LNCAP (cell line): ENCODE measurements at regions not wholly inside any gene's neighbourhood (a gene's known extent, or its start where the extent isn't known, plus 50 kb on each side); places are given as distances from the start of the nearest gene placed in this dataset.

Experiments
- TF ChIP-seq, protein P1 (sequence below): fragments of 450-650 bp; IDR thresholded peaks from 2 replicates; pipeline ENCODE4 v1.5.1; 2017; ENCODE audit warnings: mild to moderate bottlenecking

- TF ChIP-seq, protein P1, sequence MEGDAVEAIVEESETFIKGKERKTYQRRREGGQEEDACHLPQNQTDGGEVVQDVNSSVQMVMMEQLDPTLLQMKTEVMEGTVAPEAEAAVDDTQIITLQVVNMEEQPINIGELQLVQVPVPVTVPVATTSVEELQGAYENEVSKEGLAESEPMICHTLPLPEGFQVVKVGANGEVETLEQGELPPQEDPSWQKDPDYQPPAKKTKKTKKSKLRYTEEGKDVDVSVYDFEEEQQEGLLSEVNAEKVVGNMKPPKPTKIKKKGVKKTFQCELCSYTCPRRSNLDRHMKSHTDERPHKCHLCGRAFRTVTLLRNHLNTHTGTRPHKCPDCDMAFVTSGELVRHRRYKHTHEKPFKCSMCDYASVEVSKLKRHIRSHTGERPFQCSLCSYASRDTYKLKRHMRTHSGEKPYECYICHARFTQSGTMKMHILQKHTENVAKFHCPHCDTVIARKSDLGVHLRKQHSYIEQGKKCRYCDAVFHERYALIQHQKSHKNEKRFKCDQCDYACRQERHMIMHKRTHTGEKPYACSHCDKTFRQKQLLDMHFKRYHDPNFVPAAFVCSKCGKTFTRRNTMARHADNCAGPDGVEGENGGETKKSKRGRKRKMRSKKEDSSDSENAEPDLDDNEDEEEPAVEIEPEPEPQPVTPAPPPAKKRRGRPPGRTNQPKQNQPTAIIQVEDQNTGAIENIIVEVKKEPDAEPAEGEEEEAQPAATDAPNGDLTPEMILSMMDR = no peak
Observed at GRCh38 chr14:46322730-46323403, 328.7 kb downstream of the RPL10L start.

DNA sequence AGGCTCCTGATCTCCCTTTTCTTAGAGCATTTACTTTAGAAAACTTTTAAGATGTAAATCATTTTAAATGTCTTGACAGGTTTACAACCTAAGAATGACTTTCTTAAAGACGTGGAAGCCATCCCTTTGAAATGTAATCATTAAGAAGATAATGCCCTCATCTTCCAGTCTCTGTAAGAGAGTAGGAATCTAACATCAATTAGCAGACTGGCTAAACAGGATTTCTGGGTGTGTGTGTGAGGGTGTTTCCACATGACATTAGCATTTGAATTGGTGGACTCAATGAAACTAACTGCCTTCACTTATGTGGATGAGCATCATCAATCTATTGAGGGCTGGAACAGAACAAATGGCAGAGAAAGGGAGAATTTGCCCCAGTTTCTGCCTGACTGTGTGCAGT, 329.5 kb downstream of the RPL10L start:
- TF ChIP-seq, protein P1 = no peak

- TF ChIP-seq, protein P1 = no peak
Observed at GRCh38 chr14:46306267-46306666, 345.3 kb downstream of the RPL10L start.

DNA sequence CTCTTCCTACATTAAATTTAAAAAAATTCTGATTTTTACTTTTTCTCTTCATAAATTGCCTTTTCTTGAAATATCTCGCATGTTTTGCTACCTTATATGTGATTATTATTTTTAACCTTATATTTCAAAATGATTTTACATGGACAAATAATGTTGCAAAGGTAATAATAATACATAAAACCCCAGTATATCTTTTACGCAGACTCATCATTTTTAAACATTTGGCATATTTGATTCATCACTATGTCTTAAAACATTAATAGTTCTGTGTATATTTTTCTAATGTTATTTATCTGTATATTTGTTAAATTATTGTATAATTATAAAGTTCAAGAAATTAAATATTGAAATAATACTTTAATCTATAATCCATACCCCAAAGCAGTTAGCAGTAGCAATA, 350.8 kb downstream of the RPL10L start:
- TF ChIP-seq, protein P1 = no peak

- TF ChIP-seq, protein P1 = no peak
Observed at GRCh38 chr14:46290706-46291105, 360.9 kb downstream of the RPL10L start.

GRCh38 chr14:46279776-46280175, 371.8 kb downstream of the RPL10L start:
- TF ChIP-seq, protein P1 = no peak

- TF ChIP-seq, protein P1 = no peak
Observed at GRCh38 chr14:46279327-46279726, 372.3 kb downstream of the RPL10L start.

DNA sequence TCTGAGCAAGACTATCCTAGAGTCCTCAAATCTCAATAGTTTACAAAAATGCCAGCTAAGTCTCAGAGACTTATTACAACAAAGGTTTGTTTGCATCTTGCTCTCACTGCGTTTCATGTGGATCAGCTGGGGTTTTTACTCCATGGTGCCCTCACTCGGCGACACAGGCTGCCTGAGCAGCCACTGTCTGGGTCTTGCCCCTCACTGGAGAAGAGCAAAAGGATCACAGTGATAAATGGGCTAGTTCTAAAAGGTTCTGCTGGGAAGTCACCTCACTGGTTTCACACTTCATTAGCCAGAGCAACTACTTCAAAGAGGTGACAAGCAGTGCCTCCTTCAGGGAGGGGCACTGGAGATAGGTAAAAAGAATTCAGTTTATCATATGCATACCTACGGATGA, 392.0 kb downstream of the RPL10L start:
- TF ChIP-seq, protein P1 = no peak
